ENCODE measurements at regions not wholly inside any gene's neighbourhood (a gene's known extent, or its start where the extent isn't known, plus 50 kb on each side); places are given as distances from the start of the nearest gene placed in this dataset.

- Mint-ChIP-seq H3K27ac (no peak overlapping the region), H3K27me3 (peaks cover 18% of the 10 kb centered on the region), H3K9me3 (no peaks in the 10 kb centered on the region), H3K4me1 (ENCODE audit: low read depth) (no peaks in the 10 kb centered on the region), H3K4me3 (no peak overlapping the region), H3K36me3 (ENCODE audit: low read depth) (no peaks in the 10 kb centered on the region)
- TF ChIP-seq, protein P1, sequence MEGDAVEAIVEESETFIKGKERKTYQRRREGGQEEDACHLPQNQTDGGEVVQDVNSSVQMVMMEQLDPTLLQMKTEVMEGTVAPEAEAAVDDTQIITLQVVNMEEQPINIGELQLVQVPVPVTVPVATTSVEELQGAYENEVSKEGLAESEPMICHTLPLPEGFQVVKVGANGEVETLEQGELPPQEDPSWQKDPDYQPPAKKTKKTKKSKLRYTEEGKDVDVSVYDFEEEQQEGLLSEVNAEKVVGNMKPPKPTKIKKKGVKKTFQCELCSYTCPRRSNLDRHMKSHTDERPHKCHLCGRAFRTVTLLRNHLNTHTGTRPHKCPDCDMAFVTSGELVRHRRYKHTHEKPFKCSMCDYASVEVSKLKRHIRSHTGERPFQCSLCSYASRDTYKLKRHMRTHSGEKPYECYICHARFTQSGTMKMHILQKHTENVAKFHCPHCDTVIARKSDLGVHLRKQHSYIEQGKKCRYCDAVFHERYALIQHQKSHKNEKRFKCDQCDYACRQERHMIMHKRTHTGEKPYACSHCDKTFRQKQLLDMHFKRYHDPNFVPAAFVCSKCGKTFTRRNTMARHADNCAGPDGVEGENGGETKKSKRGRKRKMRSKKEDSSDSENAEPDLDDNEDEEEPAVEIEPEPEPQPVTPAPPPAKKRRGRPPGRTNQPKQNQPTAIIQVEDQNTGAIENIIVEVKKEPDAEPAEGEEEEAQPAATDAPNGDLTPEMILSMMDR (IDR thresholded peaks at IDR 0.05): peak; percentile 41
- peak; percentile 10 for DNase-seq
- intact Hi-C loops (cut with micrococcal nuclease): no loop called here
- ChIA-PET POLR2A (no interaction called here), CTCF (interaction anchor here (0.7 to 2.1 kb wide), 4 partner anchors 10 to 378 kb away, joined by 3 to 5 read pairs (median 4); no protein-coding TSS in a partner anchor)
- peak; percentile 37 for ATAC-seq
These were observed 140.9 kb downstream of the ADCYAP1R1 start for GRCh38 chr7:31192986-31193385.

- POLR2A ChIA-PET: no interaction called here
- Mint-ChIP-seq H3K36me3 (ENCODE audit: low read depth) (no peaks in the 10 kb centered on the region), H3K27me3 (peaks cover 17% of the 10 kb centered on the region), H3K9me3 (no peaks in the 10 kb centered on the region), H3K4me1 (ENCODE audit: low read depth) (no peaks in the 10 kb centered on the region), H3K4me3 (no peak overlapping the region), H3K27ac (no peak overlapping the region)
- ATAC-seq: no peak
- TF ChIP-seq, protein P1 (IDR thresholded peaks at IDR 0.05): no peak
- intact Hi-C loops (cut with micrococcal nuclease): no loop called here
- DNase-seq: no peak
- CTCF ChIA-PET: no interaction called here
These were observed 138.8 kb downstream of the ADCYAP1R1 start for GRCh38 chr7:31190906-31191305.

GRCh38 chr7:31186202-31186601, 134.1 kb downstream of the ADCYAP1R1 start:
- H3K4me1 Mint-ChIP-seq (ENCODE audit: low read depth): no peaks in the 10 kb centered on the region
- CTCF ChIA-PET: interaction anchor here (1.3 kb wide), 1 partner anchor 52 kb away, joined by 5 read pairs; no protein-coding TSS in a partner anchor

GRCh38 chr7:31175672-31176071, 123.6 kb downstream of the ADCYAP1R1 start:
- no peak overlapping the region for H3K27ac Mint-ChIP-seq
- intact Hi-C loops (cut with micrococcal nuclease): no loop called here
- H3K27me3 Mint-ChIP-seq: peaks cover 5% of the 10 kb centered on the region
- DNase-seq (no peak), ATAC-seq (no peak)
- H3K4me1 Mint-ChIP-seq (ENCODE audit: low read depth): no peaks in the 10 kb centered on the region
- ChIA-PET POLR2A (no interaction called here), CTCF (interaction anchor here (1.0 kb wide), 1 partner anchor 13 kb away, joined by 3 read pairs; no protein-coding TSS in a partner anchor)
- no peaks in the 10 kb centered on the region for H3K9me3 Mint-ChIP-seq
- no peaks in the 10 kb centered on the region for H3K36me3 Mint-ChIP-seq (ENCODE audit: low read depth)
- H3K4me3 Mint-ChIP-seq: no peak overlapping the region
- TF ChIP-seq, protein P1 (IDR thresholded peaks at IDR 0.05): no peak

More at GRCh38 chr7:31186202-31186601, 134.1 kb downstream of the ADCYAP1R1 start:
- intact Hi-C loops (cut with micrococcal nuclease): no loop called here
- no peak for DNase-seq
- ATAC-seq: no peak
- TF ChIP-seq, protein P1 (IDR thresholded peaks at IDR 0.05): no peak
- no peak overlapping the region for H3K4me3 Mint-ChIP-seq
- H3K36me3 Mint-ChIP-seq (ENCODE audit: low read depth): no peaks in the 10 kb centered on the region
- H3K27me3 Mint-ChIP-seq: peaks cover 3% of the 10 kb centered on the region
- H3K9me3 Mint-ChIP-seq: peaks cover 3% of the 10 kb centered on the region
- no peak overlapping the region for H3K27ac Mint-ChIP-seq
- POLR2A ChIA-PET: no interaction called here

DNA sequence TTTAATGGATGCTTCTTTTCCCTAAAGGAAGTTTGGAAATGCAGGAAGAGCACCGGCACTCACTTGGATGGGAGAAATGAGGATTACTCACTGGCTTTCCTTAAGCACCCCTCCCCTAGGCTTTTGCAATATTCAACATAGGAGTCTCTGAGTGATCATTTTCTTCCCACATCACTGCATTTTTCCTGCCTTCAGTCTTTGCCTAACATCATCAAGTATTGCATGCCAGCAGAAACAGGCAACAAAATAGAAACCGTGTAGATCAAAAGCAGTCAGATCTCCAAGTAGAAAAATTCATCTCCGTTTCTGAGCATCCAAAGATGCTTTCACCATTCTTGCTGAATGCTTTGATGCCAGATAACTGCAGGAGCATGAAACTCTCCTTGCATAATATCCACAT, 119.9 kb downstream of the ADCYAP1R1 start:
- intact Hi-C loops (cut with micrococcal nuclease): no loop called here
- no peaks in the 10 kb centered on the region for H3K9me3 Mint-ChIP-seq
- TF ChIP-seq, protein P1 (IDR thresholded peaks at IDR 0.05): no peak
- POLR2A ChIA-PET: no interaction called here
- peaks cover 5% of the 10 kb centered on the region for H3K27me3 Mint-ChIP-seq
- CTCF ChIA-PET: interaction anchor here (0.8 kb wide), 1 partner anchor 38 kb away, joined by 3 read pairs; no protein-coding TSS in a partner anchor
- H3K4me3 Mint-ChIP-seq: no peak overlapping the region
- DNase-seq: no peak
- no peak overlapping the region for H3K27ac Mint-ChIP-seq
- H3K36me3 Mint-ChIP-seq (ENCODE audit: low read depth): no peaks in the 10 kb centered on the region
- no peaks in the 10 kb centered on the region for H3K4me1 Mint-ChIP-seq (ENCODE audit: low read depth)
- no peak for ATAC-seq

Data from activated CD8-positive, alpha-beta T cell treated with anti-CD3 and anti-CD28 coated beads for 36 hours (primary cell).